ENCODE measurements at regions not wholly inside any gene's neighbourhood (a gene's known extent, or its start where the extent isn't known, plus 50 kb on each side); places are given as distances from the start of the nearest gene placed in this dataset.

DNA sequence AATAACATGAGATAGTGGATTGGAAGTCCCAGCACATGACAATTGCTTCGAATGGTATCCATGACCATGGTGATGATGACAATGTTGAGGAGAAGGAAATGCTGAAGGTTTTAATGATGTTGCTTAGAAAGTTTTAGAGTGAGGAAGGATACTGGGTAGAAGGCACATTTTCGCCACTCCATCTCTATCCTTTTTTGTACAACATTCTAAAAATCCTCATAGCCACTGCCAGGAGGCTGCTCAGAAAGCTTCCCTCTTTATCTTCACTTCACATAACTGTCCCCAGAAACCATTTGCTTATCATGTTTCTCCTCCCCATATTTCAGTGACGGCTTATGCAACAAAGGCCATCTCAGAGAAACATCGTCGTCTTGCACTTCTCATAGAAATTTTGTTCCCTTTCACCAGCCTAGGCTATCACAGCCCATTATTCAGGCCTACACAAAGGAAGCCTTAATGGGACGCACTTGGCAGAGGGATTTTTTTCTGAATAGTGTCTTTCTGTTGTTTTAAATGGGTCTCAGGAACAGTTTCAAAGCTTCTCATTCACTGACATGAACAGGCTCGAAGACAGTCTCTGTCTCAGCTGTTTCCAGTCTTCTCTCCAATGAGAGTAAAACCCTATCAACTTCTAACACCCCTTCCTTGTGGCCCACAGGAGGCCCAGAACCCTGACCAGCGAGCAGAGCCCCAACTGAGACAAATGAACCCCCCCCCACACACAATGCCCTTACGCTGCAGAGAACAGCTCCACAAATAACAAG lies 506.7 kb downstream of the HAPSTR1 start:
- DNase-seq = no peak

DNA sequence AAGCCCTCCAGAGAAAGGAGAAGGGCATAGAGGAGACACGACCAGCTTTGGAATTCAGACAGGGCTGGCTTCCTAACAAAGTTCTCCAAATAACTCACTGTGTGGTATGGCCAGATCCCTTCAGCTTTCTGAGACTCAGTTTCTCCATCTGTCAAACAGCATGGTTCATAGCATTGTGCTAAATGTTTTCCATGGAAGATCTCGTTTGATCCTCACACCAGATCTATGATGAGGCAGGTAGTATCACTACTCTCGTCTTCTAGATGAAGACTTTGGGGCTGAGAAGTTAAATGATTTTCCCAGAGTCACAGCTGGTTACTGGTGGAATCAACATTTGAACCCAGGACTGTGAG lies 507.3 kb downstream of the HAPSTR1 start:
- DNase-seq = no peak

DNA sequence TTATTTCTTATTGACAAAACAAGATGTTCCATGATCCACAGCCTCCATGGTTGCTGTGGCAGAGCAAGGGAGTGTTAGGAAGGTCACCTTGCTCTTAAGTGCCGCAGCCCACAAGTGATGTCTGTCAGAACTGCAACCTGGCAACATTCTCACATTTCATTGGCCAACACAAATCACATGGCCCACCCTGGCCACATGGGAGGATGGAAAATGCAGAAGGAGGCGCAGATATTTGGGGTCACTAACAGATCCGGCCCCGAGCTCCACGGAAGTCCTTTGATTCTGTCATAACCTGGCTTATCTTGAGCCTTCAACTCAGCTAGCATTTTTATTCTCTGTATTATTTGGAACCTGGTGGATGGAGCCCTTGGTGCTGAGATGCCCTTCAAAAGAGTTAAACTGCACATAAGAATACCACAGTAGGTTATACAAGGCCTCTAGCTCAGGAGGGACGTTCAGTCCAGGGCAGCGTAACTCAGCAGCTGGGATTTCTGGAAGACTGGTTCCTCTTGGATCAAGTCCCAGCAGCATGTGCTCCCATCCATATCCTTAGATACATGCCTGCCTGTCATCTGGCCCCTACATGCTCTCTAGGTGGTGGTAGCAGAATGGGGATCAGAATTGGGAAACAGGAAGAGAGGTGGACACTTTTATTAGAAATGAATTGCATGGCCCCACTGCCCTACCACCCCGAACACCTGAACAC lies 508.1 kb downstream of the HAPSTR1 start:
- no peak for DNase-seq

- DNase-seq = no peak
Measured at GRCh38 chr16:9602189-9602588, 510.7 kb downstream of the HAPSTR1 start.

DNA sequence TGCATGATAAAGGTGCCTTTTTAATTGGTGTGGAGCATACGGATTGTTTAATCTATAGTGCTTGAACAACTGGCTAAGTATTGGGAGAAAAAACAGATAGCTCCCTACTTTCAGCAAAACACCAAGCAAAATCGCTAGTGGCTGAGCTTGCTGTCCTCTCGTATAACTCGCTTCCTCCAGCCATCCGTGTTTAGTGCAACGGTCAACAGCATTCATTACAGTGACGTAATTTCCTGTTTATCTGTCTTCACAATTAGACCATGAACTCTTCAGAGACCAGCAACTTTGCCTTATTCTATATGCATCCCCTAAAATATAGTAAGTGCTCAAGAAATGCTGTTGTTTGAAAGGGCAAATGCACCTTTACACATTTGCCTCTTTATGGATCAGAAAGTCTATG lies 511.9 kb downstream of the HAPSTR1 start:
- no peak for DNase-seq

GRCh38 chr16:9607515-9608230 lies 516.2 kb downstream of the HAPSTR1 start:
- no peak for DNase-seq

DNA sequence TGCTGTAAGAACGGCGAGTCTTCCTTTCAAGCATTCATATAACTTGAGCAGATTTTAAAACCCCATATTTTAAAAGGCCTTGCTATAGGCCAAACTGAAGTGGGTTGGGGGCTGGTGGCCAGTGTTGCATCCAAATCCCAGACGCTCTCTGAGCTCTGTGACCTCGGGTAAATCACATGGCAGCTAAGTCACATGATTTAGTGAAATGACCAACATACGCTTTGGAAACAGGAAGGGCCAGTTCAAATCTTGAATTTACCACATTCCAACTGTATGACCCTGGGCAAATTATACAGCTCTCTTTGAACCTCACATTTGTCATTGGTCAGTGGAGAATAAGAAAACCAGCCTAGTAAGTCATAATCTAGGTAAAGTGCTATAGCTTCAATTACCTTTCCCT lies 519.3 kb downstream of the HAPSTR1 start:
- no peak for DNase-seq

- no peak for DNase-seq
Measured at GRCh38 chr16:9612267-9612666, 520.8 kb downstream of the HAPSTR1 start.

DNA sequence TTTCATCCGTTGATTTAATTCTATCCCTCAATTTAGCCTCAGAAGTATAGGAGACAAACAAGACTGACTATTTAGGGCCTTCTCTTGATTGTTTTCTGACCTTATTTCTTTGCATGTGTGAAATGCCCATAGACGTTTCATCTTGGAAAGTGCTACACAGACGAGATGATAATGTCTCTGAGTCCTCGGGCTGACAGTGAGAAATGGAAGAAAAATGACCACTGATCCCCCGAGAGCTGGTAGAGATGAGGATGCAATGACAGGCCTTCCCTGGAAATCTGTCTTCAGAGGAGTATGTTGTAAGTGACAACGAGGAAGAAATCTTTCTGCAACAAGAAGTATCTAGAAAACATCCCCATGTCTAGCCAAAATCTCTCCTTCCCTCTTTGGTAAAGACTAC lies 522.9 kb downstream of the HAPSTR1 start:
- DNase-seq = no peak

DNA sequence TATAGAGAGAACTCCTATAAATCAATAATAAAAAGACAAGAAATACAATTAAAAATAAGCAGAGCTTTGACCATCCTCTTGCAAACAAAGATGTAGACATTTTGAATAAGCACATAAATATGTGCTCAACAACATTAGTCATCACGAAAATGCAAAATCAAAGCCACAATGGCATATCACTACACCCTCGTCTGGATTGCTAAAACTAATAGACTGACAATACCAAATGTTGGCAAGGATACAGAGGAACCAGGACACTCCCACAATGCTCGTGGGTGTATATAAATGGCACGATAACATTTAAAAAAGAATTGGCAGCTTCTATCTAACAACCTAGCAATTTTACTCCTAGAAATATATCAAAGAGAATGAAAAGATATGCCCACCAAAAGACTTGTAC lies 530.8 kb downstream of the HAPSTR1 start:
- no peak for DNase-seq

GRCh38 chr16:9625122-9625521 lies 533.7 kb downstream of the HAPSTR1 start:
- no peak for DNase-seq

DNA sequence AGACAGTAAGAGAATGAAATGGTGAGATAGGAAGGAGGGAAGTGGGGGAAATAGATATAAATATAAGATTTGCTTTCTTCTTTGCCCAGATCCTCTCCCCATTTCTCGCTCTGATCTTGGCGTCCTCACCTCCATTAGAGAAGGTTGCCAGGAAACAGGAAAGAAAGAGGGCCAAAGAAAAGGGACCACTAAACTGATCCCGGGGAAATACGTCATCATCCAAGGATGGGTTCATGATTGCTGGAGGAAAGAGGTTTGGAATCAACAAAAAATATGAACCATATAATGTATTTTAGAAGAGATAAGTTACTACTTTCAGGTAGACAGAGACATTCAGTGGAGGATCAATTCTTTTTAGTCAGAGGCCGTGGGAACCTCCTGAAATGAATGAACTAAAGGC lies 536.0 kb downstream of the HAPSTR1 start:
- DNase-seq = no peak

GRCh38 chr16:9630119-9630518 lies 538.7 kb downstream of the HAPSTR1 start:
- DNase-seq = no peak

DNA sequence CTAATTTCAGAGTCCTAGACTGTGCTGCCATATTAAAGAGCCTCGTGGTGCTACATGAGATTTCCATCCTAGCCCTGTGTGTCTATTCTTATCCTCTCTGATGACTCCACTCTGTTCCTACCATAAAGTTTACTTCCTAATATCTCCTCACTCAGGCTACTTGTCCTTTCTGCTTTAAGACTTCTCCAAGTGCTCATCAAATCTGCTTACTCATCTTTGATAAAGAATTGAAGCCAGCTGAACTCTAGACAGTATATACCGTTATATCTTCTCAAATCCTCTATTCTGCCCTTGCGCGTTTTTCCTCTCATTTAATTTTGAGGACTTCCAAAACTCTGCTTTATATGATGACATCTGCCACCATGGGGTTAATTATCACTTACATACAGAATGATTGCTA lies 539.5 kb downstream of the HAPSTR1 start:
- no peak for DNase-seq

DNA sequence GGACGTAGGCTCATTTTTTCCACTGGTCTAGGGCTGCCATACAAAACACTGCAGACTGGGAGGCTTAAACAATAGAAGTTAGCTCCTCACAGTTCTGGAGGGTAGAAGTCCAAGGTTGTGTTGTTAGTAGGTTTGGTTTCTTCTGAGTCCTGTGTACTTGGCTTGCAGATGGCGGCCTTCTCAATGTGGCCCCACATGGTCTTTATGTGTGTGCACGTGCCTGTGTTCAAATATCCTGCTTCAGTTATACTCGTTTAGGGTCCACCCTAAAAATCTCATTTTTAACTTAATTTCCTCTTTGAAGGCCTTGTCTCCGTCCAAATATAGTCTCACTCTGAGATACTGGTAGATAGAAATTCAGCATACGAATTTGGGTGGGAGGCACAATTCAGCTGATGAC lies 542.4 kb downstream of the HAPSTR1 start:
- no peak for DNase-seq

- peak; percentile 1 for DNase-seq
Measured at GRCh38 chr16:9635150-9635720, 543.8 kb downstream of the HAPSTR1 start.

DNA sequence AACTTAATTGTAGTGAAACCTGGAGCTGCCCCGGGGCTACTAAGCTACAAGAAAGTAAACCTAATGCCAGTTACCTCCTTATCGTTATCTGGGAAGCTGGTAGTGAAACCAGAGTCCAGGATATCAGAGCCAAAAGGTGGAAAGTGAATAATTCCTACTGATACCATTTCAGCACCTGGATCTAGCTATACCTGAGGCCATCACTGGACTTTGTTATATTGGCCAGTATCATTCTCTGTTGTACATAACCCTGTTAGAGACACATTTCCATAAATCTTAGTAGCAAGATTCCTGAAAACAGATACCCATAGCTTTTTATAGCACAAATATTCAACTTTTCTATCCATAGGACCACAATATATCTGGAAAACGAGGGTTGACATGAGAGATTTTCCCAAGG lies 538.0 kb downstream of the GRIN2A start:
- no peak for DNase-seq

DNA sequence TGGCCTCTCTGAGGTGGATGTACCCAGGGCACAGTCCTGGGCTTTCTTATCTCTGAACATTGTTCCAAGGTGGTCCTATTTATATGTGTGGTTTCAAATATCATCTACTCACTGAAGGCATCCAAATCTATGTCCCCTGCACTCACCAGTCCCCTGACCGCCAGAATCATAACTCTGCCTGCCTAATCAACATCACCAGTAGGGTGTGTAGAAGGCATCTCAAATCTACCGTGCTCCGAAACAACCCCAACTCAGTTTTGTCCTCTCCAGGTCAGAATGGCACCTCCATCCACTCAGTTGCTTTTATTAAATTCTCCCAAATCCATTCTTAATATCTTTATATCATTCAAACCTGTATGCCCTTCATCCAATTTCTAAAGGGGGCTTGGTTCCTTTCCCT lies 536.3 kb downstream of the GRIN2A start:
- no peak for DNase-seq

DNA sequence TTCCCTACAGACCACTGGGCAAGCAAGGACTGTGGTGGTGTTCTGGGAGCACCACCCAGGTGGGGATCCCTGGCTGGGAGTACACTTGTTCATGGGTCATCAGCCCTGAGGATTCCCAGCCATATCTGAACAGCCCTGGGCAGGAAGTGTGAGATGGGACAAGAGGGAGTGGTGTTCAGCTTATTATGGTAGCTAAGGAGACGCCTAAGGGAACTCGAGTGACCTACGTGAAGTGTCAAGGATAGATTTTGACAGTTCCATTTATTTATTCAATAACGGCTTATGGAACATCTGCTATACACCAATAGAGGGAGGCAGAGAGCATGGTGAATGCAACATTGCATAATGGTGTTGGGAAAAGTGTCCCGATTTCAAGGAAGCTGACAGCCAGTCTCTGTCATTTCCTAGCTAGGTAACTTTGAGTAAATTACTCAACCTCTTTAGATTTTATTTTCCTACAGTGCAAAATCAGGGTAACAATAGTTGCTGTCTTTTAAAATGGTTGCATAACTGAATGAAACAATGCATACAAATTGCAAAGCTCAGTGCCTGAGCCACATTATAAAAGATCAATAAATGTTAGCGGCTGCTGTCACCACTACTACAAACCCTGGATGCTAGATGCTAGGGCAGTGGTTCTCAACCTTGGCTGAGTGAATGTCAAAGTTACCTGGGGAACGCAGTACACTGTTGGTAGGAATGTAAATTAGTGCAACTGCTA lies 534.1 kb downstream of the GRIN2A start:
- peak; percentile 14 for DNase-seq

DNA sequence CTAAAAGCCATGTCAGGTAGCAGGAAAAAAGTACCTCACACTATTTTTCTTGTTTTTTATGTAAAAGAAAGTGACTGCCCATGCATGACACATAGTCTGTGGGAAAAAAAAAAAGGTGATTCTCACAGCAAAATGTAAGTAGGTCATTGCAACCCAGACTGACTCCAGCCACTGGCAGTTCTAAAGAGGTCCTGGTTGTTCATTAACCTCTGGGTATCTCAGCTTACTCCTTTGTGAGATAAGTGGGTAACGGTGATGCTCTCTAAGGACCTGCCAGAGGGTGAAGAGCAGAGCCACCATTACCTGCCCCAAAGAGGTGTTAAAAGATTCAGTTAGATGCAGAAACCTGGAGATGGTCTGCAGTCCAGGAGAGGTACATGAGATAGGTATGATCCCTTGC lies 531.9 kb downstream of the GRIN2A start:
- DNase-seq = no peak

- DNase-seq = no peak
Measured at GRCh38 chr16:9655051-9655450, 527.2 kb downstream of the GRIN2A start.

DNA sequence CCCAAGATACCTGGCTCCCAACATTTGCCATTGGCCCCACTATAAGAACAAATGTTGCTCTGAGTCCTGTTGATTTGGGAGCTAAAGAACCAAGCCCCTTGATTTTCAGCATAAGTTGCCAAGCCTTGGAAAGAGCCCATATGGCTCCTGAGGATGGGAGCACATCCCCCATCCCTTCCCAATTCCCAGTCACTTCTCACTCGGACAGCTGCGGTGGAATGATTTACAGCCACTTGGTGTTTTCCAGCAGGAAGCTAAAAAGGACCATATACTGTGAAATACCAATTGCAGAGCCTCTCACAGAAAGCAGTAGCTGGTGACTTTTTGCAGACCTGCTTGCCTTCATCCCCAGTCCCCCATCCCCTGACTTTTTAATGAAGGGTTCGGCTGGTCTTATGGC lies 524.6 kb downstream of the GRIN2A start:
- DNase-seq = no peak

- DNase-seq = no peak
Measured at GRCh38 chr16:9658164-9658563, 524.1 kb downstream of the GRIN2A start.

Data from NCI-H2171 treated with DMSO at 0.1 percent for 48 hours (cell line).